ENCODE measurements at regions not wholly inside any gene's neighbourhood (a gene's known extent, or its start where the extent isn't known, plus 50 kb on each side); places are given as distances from the start of the nearest gene placed in this dataset.
"Not testable (repeated sequence)": the region's sequence is repeated elsewhere in the genome, so short reads cannot be mapped to it uniquely, and the experiment has no call there.

GRCh38 chr3:127520993-127521392 is 69.5 kb downstream of the TPRA1 start:
- DNase-seq: no peak

GRCh38 chr3:127518456-127519081 is 72.0 kb downstream of the TPRA1 start:
- DNase-seq: no peak

- no peak for DNase-seq
Measured at GRCh38 chr3:127512256-127512655, 78.3 kb downstream of the TPRA1 start.

- DNase-seq: no peak
Measured at GRCh38 chr3:127501177-127501576, 89.4 kb downstream of the TPRA1 start.

GRCh38 chr3:127497676-127498075 is 92.9 kb downstream of the TPRA1 start:
- DNase-seq: no peak

GRCh38 chr3:127497166-127497565 is 93.4 kb downstream of the TPRA1 start:
- DNase-seq: no peak

GRCh38 chr3:127495821-127496655 is 94.5 kb downstream of the TPRA1 start:
- no peak for DNase-seq

GRCh38 chr3:127493924-127494646 is 96.4 kb downstream of the TPRA1 start:
- DNase-seq: no peak

GRCh38 chr3:127492426-127492825 is 98.1 kb downstream of the TPRA1 start:
- no peak for DNase-seq

GRCh38 chr3:127491909-127492308 is 98.6 kb downstream of the TPRA1 start:
- no peak for DNase-seq

- DNase-seq: no peak
Measured at GRCh38 chr3:127491323-127491722, 99.2 kb downstream of the TPRA1 start.

GRCh38 chr3:127491024-127491305 is 99.6 kb downstream of the TPRA1 start:
- DNase-seq: not testable (repeated sequence)

GRCh38 chr3:127490271-127491023 is 100.1 kb downstream of the TPRA1 start:
- DNase-seq: no peak

- no peak for DNase-seq
Measured at GRCh38 chr3:127489357-127489756, 101.2 kb downstream of the TPRA1 start.

- DNase-seq: no peak
Measured at GRCh38 chr3:127488740-127489139, 101.8 kb downstream of the TPRA1 start.

- no peak for DNase-seq
Measured at GRCh38 chr3:127488141-127488672, 102.3 kb downstream of the TPRA1 start.

GRCh38 chr3:127487196-127487595 is 103.3 kb downstream of the TPRA1 start:
- no peak for DNase-seq

- no peak for DNase-seq
Measured at GRCh38 chr3:127486321-127486944, 104.1 kb downstream of the TPRA1 start.

- no peak for DNase-seq
Measured at GRCh38 chr3:127485396-127486170, 105.0 kb downstream of the TPRA1 start.

GRCh38 chr3:127484601-127485388 is 105.7 kb downstream of the TPRA1 start:
- no peak for DNase-seq
